Neural cell (in vitro differentiated cells): ENCODE measurements at regions not wholly inside any gene's neighbourhood (a gene's known extent, or its start where the extent isn't known, plus 50 kb on each side); places are given as distances from the start of the nearest gene placed in this dataset.

Experiments used
- H2AFZ ChIP-seq: fragments of 200-600, 300-800 bp; sonication (generic), shearing (Covaris generic); 2 replicates; pipeline ENCODE4 v1.6.0; 2014; ENCODE audit warnings: low read depth, mild to moderate bottlenecking, antibody characterized with exemption, low read length, moderate library complexity
- H3F3A ChIP-seq: fragments of 200-600 bp; shearing (Covaris generic); 2 replicates; pipeline ENCODE4 v1.6.1; 2016; ENCODE audit warnings: mild to moderate bottlenecking, moderate library complexity, mixed read lengths, antibody characterized with exemption, low read length; ENCODE audit not compliant: insufficient read depth, poor library complexity, severe bottlenecking
- H3K27ac ChIP-seq: fragments of 200-600, 300-800 bp; sonication (generic), shearing (Covaris generic); 2 replicates; pipeline ENCODE4 v1.5.1; 2014; ENCODE audit warnings: mild to moderate bottlenecking, low read length, moderate library complexity
- H3K27me3 ChIP-seq: fragments of 300-800, 200-600 bp; sonication (generic), shearing (Covaris generic); 2 replicates; pipeline ENCODE4 v1.6.0; 2014; ENCODE audit warnings: mild to moderate bottlenecking, low read depth, low read length, moderate library complexity; ENCODE audit not compliant: insufficient read depth
- H3K36me3 ChIP-seq: fragments of 300-800, 200-600 bp; sonication (generic), shearing (Covaris generic); 2 replicates; pipeline ENCODE4 v1.5.1; 2014; ENCODE audit warnings: mild to moderate bottlenecking, antibody characterized with exemption, low read length, moderate library complexity; ENCODE audit not compliant: insufficient read depth
- H3K4me2 ChIP-seq: fragments of 300-800, 200-600 bp; sonication (generic), shearing (Covaris generic); 2 replicates; pipeline ENCODE4 v1.6.0; 2014; ENCODE audit warnings: mild to moderate bottlenecking, low read length
- H3K4me3 ChIP-seq: fragments of 300-800, 200-600 bp; sonication (generic), shearing (Covaris generic); 2 replicates; pipeline ENCODE4 v1.5.1; 2014; ENCODE audit warnings: mild to moderate bottlenecking, low read length, moderate library complexity
- H3K79me2 ChIP-seq: fragments of 200-600 bp; shearing (Covaris generic); replicated peaks from 2 replicates; pipeline ENCODE4 v1.6.0; 2014; ENCODE audit warnings: mild to moderate bottlenecking, low read length, moderate library complexity; ENCODE audit not compliant: insufficient read depth
- H3K9ac ChIP-seq: fragments of 300-800, 200-600 bp; sonication (generic), shearing (Covaris generic); 2 replicates; pipeline ENCODE4 v1.6.1; 2016; ENCODE audit warnings: mild to moderate bottlenecking, low read length, mixed read lengths
- H3K9me2 ChIP-seq: fragments of 200-600 bp; shearing (Covaris generic); 2 replicates; pipeline ENCODE4 v1.6.1; 2016; ENCODE audit warnings: mild to moderate bottlenecking, low read length, mixed read lengths; ENCODE audit not compliant: insufficient read depth
- H3K9me3 ChIP-seq: fragments of 200-600, 300-800 bp; sonication (generic), shearing (Covaris generic); 2 replicates; pipeline ENCODE4 v1.6.1; 2016; ENCODE audit warnings: mild to moderate bottlenecking, mixed run types, low read length, moderate library complexity, mixed read lengths
- H4K20me1 ChIP-seq: fragments of 200-600 bp; shearing (Covaris generic); 2 replicates; pipeline ENCODE4 v1.6.1; 2016; ENCODE audit warnings: mild to moderate bottlenecking, mixed run types; ENCODE audit not compliant: insufficient read depth
- CTCF ChIP-seq: fragments of 450-650 bp; IDR thresholded peaks from 2 replicates; pipeline ENCODE4 v1.5.1; 2014; ENCODE audit warnings: antibody characterized with exemption, mild to moderate bottlenecking, moderate library complexity; ENCODE audit not compliant: poor library complexity, severe bottlenecking
- EP300 ChIP-seq: fragments of 450-650 bp; conservative IDR thresholded peaks from 2 replicates; pipeline ENCODE4 v1.6.1; 2014; ENCODE audit warnings: antibody characterized with exemption, mild to moderate bottlenecking, moderate library complexity; ENCODE audit not compliant: poor library complexity, severe bottlenecking
- EZH2 ChIP-seq: fragments of 200-600, 300-800 bp; shearing (Covaris generic), sonication (generic); IDR thresholded peaks from 2 replicates; pipeline ENCODE4 v1.6.1; 2014; ENCODE audit warnings: antibody characterized with exemption, low read length, borderline replicate concordance, mild to moderate bottlenecking; ENCODE audit not compliant: insufficient read depth, poor library complexity, severe bottlenecking
- MXI1 ChIP-seq: fragments of 450-650 bp; conservative IDR thresholded peaks from 2 replicates; pipeline ENCODE4 v1.6.1; 2014; ENCODE audit warnings: antibody characterized with exemption, mild to moderate bottlenecking; ENCODE audit not compliant: poor library complexity, severe bottlenecking
- POLR2AphosphoS5 ChIP-seq: IDR thresholded peaks from 2 replicates; pipeline ENCODE4 v1.6.1; 2012
- RAD21 ChIP-seq: fragments of 450-650 bp; conservative IDR thresholded peaks from 2 replicates; pipeline ENCODE4 v1.6.1; 2014; ENCODE audit warnings: antibody characterized with exemption, mild to moderate bottlenecking, moderate library complexity
- SMC3 ChIP-seq: fragments of 450-650 bp; conservative IDR thresholded peaks from 2 replicates; pipeline ENCODE4 v1.6.1; 2014; ENCODE audit warnings: antibody characterized with exemption, mild to moderate bottlenecking, moderate library complexity; ENCODE audit not compliant: poor library complexity
- TAF1 ChIP-seq: IDR thresholded peaks from 2 replicates; pipeline ENCODE4 v1.6.1; 2012; ENCODE audit warnings: low read depth
- TF ChIP-seq, protein P1 (sequence below): IDR thresholded peaks from 2 replicates; pipeline ENCODE4 v1.6.1; 2012; ENCODE audit warnings: borderline replicate concordance

DNA sequence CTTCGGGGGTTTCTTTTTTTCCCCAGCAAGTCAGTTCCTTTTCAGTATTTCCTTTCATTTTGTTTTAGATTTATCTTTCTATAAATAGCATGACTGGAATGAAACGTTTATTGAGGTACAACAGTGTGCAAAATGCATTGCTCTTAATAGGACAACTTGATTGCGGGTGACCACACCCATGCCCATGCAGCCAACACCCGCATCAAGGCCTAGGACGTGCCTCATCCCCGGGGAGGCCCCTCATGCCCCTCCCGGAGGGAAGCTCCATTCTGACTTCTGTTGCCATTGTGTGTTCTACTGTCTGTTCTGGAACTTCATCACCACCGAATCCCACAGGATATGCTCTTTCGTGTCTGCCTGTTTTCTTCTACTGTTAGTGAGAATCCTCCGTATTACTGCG, 82.2 kb downstream of the RPS6KA4 start:
- Histone ChIP-seq H3K9me2 (no peaks in the 10 kb centered on the region), H3K27me3 (no peaks in the 10 kb centered on the region), H3K36me3 (no peaks in the 10 kb centered on the region), H3K4me2 (no peak overlapping the region), H3K79me2 (no peaks in the 10 kb centered on the region), H2AFZ (no peak overlapping the region), H3K4me3 (no peak overlapping the region), H3K9ac (no peak overlapping the region), H4K20me1 (no peaks in the 10 kb centered on the region), H3F3A (no peaks in the 10 kb centered on the region), H3K9me3 (no peaks in the 10 kb centered on the region), H3K27ac (no peak overlapping the region)
- TF ChIP-seq CTCF (no peak), SMC3 (no peak), EP300 (no peak), POLR2AphosphoS5 (no peak), TAF1 (no peak), MXI1 (no peak), RAD21 (no peak), EZH2 (no peak)
- TF ChIP-seq, protein P1, sequence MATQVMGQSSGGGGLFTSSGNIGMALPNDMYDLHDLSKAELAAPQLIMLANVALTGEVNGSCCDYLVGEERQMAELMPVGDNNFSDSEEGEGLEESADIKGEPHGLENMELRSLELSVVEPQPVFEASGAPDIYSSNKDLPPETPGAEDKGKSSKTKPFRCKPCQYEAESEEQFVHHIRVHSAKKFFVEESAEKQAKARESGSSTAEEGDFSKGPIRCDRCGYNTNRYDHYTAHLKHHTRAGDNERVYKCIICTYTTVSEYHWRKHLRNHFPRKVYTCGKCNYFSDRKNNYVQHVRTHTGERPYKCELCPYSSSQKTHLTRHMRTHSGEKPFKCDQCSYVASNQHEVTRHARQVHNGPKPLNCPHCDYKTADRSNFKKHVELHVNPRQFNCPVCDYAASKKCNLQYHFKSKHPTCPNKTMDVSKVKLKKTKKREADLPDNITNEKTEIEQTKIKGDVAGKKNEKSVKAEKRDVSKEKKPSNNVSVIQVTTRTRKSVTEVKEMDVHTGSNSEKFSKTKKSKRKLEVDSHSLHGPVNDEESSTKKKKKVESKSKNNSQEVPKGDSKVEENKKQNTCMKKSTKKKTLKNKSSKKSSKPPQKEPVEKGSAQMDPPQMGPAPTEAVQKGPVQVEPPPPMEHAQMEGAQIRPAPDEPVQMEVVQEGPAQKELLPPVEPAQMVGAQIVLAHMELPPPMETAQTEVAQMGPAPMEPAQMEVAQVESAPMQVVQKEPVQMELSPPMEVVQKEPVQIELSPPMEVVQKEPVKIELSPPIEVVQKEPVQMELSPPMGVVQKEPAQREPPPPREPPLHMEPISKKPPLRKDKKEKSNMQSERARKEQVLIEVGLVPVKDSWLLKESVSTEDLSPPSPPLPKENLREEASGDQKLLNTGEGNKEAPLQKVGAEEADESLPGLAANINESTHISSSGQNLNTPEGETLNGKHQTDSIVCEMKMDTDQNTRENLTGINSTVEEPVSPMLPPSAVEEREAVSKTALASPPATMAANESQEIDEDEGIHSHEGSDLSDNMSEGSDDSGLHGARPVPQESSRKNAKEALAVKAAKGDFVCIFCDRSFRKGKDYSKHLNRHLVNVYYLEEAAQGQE = no peak

GRCh38 chr11:64443001-64443400, 84.0 kb downstream of the RPS6KA4 start:
- TF ChIP-seq TAF1 = no peak
- no peak for TF ChIP-seq POLR2AphosphoS5
- no peak for TF ChIP-seq RAD21
- TF ChIP-seq EP300 = no peak
- no peak for TF ChIP-seq EZH2
- TF ChIP-seq MXI1 = no peak
- no peak for TF ChIP-seq SMC3
- TF ChIP-seq, protein P1 = no peak
- no peak for TF ChIP-seq CTCF
- Histone ChIP-seq H3K4me3 (no peak overlapping the region), H2AFZ (no peak overlapping the region), H3K9ac (no peak overlapping the region), H3K9me2 (no peaks in the 10 kb centered on the region), H3K36me3 (no peaks in the 10 kb centered on the region), H3K27ac (no peak overlapping the region), H3K4me2 (no peak overlapping the region), H3K9me3 (no peaks in the 10 kb centered on the region), H3K79me2 (no peaks in the 10 kb centered on the region), H4K20me1 (no peaks in the 10 kb centered on the region), H3F3A (no peaks in the 10 kb centered on the region), H3K27me3 (no peaks in the 10 kb centered on the region)
